Brain pericyte (primary cell): ENCODE measurements at regions not wholly inside any gene's neighbourhood (a gene's known extent, or its start where the extent isn't known, plus 50 kb on each side); places are given as distances from the start of the nearest gene placed in this dataset.

Experiments used
- DNase-seq: peaks from one replicate; pipeline ENCODE4 v3.0.0-alpha.2; 2012; ENCODE audit warnings: low read depth, low spot score

DNA sequence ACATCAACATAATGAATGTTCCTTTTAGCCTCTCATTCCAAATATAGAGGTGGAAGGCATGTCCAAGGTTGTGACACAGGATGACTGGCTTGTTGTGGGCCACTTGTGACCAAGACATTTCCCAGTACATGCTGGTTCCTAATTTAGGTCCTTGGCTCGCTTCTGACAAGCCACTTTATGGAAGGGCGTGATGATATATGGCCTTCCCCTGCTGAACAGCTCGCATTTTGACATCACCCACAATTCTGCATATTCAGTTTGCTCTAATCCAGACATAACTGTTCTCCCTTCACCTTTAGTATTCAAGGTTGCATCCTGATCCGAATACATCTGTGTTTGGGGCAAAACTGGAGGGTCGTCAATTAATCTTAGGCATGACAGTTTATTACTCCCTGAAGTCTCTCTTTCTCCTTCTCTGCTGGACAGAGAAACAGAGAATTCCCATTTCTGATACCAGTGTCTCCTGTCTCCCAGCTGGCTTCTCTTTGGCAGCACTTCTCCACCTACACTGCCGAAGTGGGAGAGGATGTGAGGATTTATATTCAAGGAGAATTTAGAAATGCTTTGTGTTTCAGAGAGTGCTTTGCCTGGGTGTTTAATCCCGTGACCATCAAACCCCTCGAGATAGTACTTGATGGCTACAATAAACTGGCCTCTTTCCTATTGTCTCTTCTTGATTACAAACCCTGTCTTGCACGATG is 815.5 kb upstream of the RBFOX1 start:
- no peak for DNase-seq

DNA sequence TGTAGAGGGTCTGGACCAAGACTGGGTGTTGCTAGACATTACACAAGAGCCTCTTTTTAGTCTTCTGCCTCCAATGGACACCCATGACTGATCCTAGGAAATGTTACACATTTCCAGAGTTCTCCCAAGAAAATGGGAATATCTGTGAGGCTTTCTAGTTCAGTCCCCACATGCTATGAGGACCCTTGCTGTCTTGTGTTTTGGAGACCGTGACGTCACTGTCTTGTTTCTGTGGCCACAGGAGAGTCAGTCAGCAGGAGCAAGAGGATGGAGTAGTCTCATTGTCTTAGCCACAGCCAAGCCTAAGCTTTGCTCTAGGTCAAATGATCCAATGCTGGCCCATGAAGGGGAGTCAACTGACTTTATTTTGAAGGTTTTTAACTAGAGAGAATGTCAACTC is 820.1 kb upstream of the RBFOX1 start:
- no peak for DNase-seq

DNA sequence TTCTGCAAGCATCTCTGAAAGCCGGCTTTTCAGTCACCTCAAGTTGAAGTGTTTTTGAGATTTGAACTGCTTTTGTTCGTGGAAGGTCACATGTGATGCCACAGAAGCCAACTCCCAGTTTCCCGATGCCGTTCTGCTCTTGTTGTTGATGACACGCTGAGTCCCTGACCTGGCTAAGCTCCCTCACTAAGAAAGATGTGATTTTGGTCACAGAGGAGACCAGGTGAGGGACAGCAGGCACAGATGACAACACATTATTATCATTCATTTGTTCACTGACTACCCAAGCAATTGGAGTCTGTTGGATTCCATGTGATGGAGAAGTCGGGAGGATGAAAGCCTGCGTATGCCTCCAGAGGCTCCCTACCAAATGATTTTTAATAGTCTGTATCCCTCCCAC is 822.4 kb upstream of the RBFOX1 start:
- no peak for DNase-seq

DNA sequence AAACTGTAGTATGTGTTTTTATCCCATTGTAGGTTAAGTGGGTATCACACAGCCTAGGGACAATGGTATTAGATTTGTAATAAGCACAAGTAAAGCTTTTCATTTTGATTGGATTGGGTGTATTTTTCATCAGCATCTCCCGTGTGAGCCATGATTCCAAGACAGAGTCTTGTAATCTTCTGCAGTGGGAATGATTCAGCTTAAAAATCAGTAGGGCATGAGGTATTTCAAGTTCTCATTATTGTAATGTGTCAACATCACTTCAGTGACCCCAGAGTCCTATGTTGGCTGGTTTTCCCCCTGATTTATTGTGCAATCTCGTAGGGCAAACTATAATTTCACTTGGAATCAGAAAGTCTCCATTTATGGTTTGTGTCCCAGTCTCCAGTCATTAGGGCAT is 833.2 kb upstream of the RBFOX1 start:
- DNase-seq: no peak

DNA sequence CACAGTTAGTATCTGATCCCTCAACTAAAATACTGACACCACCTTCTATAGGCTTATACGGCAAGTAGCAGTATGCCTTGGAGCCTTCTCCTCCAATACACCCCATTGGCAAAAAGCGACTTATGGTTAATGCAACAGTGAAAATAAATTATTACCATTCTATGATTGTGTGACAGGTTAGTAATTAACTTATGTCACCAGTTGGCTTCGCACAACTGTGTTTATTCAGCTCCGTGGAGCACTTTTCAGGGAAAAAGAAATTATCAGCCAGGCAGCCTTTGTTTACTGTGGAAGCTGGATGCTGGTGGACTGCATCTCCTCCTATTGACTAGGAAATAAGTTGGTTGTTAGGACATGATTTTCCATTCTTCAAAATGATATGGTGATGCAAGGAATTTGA is 833.8 kb upstream of the RBFOX1 start:
- no peak for DNase-seq

DNA sequence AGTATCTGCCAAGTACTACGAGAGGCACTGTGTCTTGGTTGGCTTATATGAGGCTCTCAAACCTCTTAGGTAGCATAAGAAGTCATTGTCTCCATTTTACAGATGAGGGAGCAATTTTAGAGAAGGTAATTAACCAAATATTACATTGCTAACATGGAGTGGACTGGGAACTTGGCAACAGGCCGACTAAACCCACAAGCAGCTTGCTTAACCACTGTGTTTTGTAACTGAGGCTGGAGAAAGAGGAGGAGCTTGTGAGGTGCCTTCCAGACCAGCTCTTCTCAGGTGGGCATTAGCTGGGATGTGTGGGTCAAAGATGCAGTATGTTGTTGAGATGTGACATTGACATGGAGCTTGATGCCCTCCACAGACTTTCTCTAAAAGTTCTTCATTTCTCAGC is 835.6 kb upstream of the RBFOX1 start:
- no peak for DNase-seq

DNA sequence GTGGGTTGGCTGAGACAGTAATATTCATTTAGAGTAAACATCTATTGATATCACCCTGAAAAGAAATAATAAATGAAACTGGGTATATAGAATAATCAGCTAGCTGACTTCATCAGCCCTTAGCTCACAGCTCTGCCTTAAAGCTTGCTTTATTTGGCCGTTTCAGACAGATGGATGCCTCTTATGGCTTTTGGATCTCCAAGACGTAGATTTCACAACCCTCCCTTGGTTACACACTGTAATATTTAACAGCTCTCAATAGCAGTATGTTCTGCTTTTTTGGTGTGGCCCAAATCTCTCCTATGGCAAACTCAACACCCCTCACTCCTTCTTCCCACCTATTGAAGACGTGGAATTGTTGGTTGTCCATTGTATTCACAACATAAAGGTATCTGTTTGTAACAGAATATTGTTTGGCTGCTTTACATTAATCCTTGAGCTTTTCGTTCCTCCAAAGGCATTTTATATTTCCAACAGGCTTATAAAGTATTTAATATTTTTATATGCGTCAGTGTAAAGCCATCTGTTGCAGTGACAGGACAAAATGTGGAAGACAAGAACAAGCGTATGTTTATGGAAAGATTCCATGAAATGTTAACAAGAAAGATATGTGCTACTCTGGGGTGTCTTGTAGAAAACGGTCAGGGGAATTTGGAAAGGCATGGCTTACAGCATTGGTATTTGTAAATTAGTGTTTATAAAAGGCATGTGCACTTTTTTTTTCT is 837.0 kb upstream of the RBFOX1 start:
- no peak for DNase-seq

DNA sequence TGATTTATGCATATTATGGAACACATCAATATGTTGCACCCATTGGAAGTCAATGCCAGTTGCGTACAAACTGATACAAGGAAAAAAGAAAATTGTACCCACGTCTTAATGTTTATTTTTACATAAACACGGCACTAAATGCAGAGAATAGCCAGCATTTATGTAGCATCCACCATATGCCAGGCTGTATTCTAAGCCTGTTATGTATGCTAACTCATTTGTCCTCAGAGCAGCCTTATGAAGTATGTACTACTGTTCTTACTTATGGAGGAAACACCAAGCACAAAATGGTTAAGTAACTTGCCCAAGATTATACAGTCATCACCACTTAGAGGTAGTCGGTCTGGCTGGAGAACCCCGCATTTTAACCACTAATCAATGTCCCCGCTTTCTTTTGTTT is 837.9 kb upstream of the RBFOX1 start:
- no peak for DNase-seq

DNA sequence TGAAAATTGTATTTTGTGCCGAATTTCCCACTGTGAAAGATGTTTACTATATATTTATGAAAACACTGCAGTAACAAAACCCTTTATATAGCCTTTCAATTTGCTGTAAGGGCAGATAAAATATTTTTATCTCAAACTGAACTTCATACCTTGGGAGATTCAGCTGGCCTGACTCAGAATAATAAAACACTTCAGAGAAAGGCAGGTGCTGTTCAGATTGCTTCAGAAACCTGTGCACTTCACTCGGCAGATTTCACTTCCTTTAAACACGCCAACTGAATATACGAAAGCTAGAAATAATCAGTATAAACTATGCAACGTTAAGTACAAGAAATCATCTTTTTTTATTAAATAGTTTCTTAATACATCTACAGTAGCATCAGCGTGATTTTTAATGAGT is 839.1 kb upstream of the RBFOX1 start:
- no peak for DNase-seq

DNA sequence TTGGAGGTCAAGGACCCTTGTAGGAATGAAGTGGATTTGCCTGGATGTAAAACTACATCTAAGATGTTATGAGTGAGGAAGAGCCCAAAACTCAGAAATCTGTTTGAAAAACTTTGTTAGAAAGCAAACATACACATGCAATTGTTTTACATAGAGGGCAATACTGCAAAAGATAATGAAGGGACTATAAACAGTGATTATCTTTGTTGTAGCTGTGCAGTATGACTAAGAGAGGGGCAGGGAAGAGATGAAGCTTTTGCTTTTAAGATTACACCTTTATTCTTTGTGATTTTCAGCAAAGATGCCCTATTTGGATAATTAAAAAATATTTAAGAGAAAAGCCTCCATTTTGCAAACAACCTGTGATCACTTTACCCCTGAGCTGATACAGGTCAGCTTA is 839.9 kb upstream of the RBFOX1 start:
- DNase-seq: no peak

DNA sequence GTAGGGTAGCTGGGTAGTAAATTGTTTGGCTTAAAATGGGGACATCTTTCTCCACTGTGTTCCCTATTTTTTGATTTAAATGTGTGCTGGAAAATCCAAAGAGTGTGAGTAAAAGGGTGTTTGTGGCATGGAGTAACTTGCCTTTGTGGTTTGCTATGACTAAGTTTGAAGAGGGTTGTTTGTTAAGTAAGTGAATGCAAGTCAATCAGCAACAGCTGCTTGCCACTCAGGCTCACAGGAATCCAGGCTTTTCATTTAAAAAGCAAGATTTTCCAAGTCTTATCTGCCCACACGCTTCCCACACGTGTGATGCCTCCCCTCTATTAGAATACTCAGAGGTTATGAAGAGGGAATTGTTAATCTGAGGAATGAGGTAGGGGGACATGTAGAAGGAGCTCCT is 847.7 kb upstream of the RBFOX1 start:
- DNase-seq: no peak

DNA sequence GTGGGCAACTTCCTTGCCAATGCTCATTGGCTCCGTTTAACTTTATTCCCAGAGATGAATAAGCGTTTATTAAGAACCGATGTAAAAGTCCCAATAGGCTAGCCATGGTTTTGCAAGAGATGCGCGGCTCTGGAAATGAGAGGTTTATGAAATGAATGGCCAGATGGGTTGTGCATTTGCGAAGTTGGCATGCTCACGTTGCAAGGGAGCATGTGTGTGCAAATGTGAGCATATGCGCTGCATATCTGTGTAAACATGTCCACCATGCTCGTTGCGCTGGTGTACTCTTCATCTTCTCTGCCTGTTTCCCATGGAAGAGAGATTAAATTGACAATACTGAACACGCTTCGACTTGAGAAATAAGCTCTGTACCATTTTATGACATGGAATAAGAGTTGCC is 848.6 kb upstream of the RBFOX1 start:
- no peak for DNase-seq

DNA sequence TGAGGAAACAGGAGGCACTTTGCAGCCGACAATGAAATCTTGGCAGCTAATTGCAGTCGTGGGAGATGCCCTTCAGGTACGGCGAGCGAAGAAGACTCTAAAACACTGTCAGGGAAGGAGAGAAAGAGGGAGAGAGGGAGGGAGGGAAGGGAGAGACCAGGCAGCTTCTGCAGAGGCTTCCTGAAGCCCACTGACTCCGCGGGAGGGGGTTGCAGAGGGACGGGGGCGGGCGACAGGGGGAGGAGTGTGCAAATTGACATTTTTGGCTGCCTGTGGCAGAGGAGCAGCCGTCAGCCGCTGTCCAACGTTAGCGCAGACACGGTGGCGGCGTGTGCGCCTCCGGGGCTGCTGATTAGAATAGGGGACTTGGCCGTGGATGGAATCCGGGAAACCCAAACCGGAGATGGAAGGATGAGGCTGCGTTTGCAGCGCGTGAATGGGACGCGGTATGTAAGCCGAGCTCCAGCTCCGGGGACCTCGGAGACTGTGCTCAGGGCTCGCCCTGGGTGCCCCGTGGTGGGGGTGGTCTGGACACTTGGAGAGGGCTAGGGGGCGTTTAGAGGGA is 849.1 kb upstream of the RBFOX1 start:
- DNase-seq: no peak

DNA sequence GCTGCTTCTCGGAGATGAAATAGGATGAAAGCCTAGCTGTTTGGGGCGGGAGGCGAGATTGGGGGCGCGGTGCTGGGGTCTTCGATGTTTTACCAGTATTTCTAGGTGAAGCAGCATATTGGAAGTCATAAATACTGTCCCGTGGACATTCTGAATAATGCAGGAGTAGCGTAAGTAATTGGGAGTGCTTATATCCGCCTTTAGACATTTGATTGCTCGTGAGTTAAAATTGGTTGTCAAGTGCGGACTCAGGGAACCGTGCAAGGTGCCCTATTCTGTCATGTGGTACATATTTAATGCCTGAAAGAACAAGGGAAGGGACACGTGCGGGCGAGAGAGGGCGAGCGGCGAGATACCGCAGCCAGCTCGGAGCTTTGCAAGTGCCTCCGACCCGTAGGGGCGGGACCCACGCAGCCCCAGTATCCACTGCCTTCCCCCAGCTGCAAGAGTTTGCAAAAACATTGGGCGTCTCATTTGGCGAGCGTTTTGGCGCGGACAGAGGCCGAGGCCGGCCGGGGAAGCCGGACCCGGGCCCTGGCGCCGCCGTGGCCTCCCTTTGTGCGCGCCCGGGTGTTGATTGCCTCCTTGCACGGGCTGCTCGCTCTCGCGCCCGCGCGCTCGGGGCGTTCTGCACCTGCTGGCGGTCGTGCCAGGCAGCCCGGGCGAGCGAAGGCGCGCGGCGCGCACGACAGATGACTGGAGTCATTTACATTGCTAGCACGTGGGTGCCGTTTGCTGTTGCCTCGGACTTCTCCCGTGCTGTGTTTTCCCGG is 849.8 kb upstream of the RBFOX1 start:
- no peak for DNase-seq

DNA sequence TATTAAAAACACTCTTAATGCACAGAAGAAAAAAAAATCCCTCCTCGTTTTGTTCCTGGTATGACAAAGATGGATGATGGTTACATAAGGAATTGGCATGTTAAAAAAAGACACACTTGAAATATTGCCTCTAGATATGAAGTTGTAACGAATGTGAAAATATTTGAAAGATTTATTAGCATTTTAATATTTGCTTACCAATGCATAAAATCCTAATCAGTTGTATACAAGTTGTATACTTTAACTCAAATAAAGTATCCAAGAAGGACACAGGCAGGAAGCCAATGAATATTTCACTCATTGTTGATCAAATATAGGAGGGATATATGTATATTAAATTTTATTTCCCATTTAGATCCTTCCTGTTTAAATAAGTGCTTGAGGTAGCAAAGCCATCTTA is 850.8 kb upstream of the RBFOX1 start:
- no peak for DNase-seq

DNA sequence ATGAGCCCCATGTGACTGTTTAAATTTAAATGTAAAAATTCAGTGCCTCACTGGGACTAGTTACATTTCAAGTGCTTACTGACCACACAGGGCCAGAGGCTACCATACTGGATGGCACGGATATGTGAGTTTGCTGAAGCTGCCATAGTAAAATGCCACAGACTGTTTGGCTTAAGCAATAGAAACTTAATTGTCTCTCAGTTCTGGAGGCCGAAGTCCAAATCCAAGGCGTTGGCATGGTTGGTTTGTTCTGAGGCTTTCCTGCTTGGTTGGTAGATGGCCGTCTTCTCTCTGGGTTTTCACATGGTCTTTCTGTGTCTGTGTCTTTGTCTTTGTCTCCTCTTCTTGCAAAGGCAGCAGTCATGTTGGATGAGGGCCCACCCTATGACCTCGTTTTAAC is 878.9 kb upstream of the RBFOX1 start:
- DNase-seq: no peak

DNA sequence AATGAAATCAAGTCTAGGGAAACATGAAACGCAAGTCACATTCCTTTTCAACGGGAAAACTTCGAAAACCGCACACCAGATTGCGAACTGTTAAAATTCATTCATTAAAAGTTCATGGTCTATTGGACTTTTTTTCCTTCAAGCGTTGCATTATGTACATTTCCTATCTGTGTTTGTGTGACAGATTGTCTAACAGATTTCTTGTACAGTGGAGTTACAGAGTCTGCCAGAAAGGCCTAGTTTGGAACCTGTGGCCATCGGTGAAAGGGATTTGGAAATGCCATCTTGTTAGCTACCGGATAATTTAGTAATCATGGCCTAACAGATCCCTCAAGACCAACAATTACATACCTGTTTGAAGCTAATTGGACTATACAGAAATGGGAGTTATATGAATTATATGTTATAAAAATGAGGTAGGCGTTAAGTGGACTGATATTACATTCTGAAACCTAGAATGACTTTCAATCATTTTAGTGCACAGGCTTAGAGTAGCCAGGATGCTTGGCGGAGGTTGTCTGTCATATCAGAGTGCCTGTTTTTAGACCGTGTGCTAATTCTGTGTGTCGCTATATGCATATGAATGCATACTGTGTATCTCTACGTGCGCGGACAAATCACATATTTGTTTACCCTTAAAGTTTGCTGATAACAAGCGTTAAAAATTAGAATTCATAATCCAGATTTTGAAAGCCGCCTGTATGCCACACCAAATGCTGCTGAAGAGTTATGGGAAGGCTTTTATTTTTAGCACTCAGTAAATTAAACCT is 885.4 kb upstream of the RBFOX1 start:
- DNase-seq: no peak

DNA sequence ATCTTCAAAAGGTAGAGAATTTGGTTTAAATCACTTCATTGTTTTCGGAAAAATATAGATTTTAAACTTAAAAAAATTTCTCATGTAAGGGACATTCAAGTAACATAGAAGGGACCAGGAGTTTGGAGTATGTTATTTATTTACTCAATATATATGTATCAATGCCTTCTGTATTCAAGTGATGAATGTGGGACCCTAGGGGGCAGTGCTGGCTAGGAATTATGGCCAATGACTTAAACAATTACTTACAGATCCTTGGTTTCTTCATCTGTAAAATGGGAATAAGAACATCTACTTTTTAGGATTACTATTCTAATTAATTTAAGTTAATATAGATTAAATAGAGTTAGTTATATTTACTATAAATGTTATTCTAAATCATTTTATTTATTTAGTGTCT is 886.3 kb upstream of the RBFOX1 start:
- no peak for DNase-seq

DNA sequence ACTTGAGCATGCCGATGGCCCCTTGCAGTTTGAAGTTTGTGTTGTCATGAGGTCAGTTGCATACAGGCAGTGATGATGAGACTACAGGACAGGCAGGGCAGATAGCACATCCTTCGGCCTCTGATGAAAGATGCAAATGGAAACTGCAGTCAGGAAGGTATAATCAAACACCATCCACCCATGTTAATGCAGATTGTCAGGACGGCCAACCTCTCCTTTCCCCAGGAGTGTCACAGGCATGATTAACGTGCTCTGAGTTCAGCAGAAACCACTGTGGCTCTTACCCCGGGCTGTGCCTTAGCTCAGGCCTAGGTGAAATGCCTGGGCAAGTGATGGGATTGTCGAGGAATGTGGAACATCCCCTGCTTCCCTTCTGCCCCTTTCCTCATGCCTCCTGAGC is 893.5 kb upstream of the RBFOX1 start:
- DNase-seq: no peak

DNA sequence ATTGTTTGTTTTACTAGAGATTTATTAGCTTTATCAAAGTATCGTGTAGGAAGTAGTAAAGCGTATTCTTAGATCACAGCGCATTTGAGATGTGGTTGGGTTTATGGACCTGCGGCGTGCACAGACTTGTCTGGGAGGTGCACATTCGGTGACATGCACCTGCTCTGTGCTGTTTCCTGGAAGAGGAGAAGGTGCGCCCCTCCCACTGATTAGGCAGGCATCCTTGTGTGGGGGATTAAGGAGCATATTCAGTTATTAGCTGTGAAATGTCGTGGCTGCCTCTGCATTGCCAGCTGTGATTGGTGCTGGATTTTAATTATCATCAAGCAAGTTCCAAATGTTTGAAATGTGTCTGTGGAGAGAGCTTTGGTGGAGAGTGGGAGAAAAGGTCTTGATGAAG is 903.8 kb upstream of the RBFOX1 start:
- no peak for DNase-seq

DNA sequence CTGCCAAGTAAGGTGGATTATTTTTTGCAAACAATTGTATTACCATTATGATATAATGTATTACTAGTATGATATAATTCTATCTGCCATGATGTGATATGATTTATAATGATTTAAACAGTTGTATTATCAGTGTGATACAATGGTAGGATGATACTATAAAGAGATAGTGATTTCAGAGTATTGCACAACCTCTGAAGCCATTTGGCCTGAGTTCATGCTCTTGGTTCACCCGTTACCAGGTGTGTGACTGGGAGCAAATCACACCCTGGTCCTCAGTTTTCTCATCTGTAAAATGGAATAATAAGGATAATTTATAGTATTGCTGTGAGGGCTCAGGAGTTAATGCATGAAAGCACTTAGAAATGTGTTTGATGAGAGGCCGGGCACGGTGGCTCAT is 905.0 kb upstream of the RBFOX1 start:
- no peak for DNase-seq

DNA sequence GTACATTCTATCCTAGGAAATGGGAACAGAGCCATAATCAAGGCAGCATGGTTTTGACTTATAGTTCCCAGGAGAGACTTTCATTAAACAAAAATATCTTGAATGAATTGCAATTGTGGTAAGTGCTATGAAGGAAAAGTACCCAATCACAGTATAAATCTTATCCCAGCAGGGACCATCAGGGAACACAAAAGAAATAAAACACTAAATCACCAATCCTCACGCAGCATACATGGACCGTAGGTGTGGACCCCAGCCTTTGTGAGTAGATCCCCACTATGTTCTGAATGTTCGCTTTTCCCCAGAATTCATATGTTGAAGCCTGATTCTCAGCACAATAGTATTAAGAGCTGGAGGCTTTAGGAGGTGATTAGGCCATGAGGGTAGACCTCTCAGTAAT is 925.0 kb upstream of the RBFOX1 start:
- no peak for DNase-seq
